ENCODE measurements at regions not wholly inside any gene's neighbourhood (a gene's known extent, or its start where the extent isn't known, plus 50 kb on each side); places are given as distances from the start of the nearest gene placed in this dataset.

DNA sequence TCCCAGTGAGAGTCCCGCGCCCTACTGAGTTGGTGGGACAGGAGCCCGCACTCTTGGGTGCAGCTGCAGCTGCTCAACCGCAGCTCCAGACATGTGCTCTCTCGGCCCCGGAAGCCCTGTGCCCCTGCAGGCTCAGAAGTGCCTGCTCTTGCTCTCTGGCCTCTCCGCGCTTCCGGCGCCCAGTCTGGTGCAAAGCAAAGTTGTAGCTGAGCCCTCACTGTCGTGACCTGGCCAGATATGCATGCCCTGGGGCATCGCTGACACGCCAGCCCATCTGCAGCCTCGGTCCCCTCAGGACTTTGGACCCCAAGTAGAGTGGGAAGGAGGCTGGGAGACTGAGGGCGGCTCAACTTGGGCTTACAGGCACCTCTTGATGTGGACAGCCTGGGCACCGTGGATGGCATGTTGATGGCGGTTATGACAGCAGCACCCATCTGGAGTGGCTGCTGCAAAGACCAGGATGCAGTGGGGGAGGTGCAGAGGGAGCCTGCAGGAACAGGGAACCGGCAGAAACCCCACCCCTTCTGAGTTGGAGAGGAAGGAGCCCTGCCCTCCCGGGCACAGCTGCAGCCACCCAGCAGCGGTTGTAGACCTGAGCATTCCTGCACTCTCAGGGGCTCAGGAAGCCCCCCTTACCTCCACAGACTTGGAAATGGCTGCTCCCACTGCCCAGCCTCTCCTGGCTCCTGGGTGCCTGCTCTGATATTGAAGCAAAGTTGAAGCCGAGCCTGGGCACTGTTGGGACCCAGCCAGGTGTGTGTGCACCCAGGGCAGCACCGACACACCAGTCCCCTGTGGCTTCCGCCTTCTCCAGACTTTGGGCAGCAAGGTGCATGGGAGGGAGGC lies 462.6 kb downstream of the TBC1D32 start:
- WGBS, 2 donors = 77 to 80% methylated on average over 13 to 23 of the region's 23 CpGs
- DNase-seq (ENCODE audit: low spot score in 2 of 2) = peak in 1 of 2 donors; percentile 76
- TF ChIP-seq, protein P1, sequence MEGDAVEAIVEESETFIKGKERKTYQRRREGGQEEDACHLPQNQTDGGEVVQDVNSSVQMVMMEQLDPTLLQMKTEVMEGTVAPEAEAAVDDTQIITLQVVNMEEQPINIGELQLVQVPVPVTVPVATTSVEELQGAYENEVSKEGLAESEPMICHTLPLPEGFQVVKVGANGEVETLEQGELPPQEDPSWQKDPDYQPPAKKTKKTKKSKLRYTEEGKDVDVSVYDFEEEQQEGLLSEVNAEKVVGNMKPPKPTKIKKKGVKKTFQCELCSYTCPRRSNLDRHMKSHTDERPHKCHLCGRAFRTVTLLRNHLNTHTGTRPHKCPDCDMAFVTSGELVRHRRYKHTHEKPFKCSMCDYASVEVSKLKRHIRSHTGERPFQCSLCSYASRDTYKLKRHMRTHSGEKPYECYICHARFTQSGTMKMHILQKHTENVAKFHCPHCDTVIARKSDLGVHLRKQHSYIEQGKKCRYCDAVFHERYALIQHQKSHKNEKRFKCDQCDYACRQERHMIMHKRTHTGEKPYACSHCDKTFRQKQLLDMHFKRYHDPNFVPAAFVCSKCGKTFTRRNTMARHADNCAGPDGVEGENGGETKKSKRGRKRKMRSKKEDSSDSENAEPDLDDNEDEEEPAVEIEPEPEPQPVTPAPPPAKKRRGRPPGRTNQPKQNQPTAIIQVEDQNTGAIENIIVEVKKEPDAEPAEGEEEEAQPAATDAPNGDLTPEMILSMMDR (IDR thresholded peaks at IDR 0.05) = no peak
- TF ChIP-seq POLR2A (IDR thresholded peaks at IDR 0.05) = no peak
- intact Hi-C loops (cut with DNase I; ENCODE audit: low total_unique reads) = no loop called here
- H3K4me3 ChIP-seq (ENCODE audit: low read depth, poor library complexity, severe bottlenecking) = no peak overlapping the region

DNA sequence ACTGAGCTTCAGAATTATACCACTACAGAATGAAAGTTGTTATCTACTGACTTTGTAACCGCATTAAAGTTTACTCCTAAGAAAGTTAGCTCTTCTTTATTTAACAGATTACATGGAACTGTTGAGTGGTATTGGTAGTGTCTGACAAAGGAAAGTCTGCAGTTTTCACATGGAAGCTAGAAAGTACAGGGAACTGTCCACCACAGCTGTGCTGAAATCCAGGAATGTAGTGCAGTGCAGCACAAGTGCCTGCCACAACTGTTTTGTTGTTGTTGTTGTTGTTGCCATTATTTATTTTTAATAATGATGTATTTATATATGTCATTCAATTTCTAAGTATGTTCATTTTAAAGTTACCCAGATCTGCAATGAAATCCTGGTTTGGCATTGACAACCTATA lies 464.9 kb downstream of the TBC1D32 start:
- no peak for DNase-seq (ENCODE audit: low spot score in 2 of 2)
- no peak overlapping the region for H3K4me3 ChIP-seq (ENCODE audit: low read depth, poor library complexity, severe bottlenecking)
- TF ChIP-seq, protein P1 (IDR thresholded peaks at IDR 0.05) = no peak
- no peak for TF ChIP-seq POLR2A (IDR thresholded peaks at IDR 0.05)
- intact Hi-C loops (cut with DNase I; ENCODE audit: low total_unique reads) = no loop called here
- WGBS, 2 donors = 71 to 89% methylated on average over 1 of the region's 1 CpG

DNA sequence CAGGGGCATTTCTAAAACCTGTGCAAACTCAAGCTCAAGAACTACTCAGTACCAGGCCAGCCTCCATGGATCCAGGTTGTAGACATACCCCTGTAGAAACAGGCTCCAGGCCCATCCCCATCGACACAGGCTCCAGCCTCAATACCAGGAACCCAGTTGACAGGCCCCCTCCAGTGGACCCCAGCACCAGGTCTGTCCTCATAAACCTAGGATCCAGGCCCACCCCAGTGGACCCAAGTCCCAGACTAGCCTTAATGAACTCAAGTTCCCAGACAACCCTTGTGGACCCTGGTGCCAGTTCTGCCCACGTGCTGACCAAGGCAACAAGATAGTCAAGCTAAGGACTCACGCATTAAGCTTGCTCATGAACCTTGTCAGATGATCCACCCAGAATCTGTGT lies 476.9 kb downstream of the TBC1D32 start:
- WGBS, 2 donors = 62 to 93% methylated on average over 3 of the region's 3 CpGs
- H3K4me3 ChIP-seq (ENCODE audit: low read depth, poor library complexity, severe bottlenecking) = no peak overlapping the region
- no peak for DNase-seq (ENCODE audit: low spot score in 2 of 2)
- intact Hi-C loops (cut with DNase I; ENCODE audit: low total_unique reads) = no loop called here
- TF ChIP-seq, protein P1 (IDR thresholded peaks at IDR 0.05) = no peak
- TF ChIP-seq POLR2A (IDR thresholded peaks at IDR 0.05) = no peak

DNA sequence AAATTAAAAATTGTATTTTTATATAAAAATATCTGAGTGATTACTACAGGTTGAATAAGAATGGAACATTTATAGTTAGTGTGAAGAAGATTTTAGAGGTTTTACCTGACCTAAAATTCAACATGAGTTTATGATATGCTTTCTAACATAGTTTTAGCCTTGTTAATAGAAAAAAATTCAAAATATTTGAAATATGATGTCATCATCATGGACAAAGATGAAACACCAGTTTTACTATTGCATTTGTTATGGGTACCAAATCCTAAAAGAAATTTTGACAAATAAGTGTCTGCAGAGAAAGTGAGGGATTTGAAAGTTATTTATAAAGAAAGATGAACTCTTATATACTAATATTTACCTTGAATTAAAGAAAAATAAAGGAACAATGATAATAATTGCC lies 479.7 kb downstream of the TBC1D32 start:
- intact Hi-C loops (cut with DNase I; ENCODE audit: low total_unique reads) = no loop called here
- no peak for TF ChIP-seq POLR2A (IDR thresholded peaks at IDR 0.05)
- TF ChIP-seq, protein P1 (IDR thresholded peaks at IDR 0.05) = no peak
- H3K4me3 ChIP-seq (ENCODE audit: low read depth, poor library complexity, severe bottlenecking) = no peak overlapping the region
- DNase-seq (ENCODE audit: low spot score in 2 of 2) = no peak

DNA sequence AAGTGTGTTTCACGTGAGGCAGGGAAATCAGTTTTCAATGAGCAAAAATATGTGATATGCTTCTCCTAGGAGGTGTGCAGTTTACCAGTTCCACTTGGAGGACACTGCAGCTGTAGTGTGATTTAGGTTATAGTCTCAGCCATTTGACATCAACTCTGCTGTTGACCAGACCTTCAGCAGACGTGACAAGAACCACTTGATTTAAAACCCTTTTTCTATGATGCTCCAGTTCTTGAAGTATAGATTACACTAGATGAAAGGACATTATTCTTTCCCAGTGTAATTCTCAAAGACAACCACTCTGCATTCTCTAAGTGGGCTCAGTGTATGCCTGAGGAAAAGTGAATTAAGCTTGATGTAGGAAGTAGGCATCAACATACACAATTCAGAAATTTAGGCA lies 480.8 kb downstream of the TBC1D32 start:
- no peak for TF ChIP-seq POLR2A (IDR thresholded peaks at IDR 0.05)
- TF ChIP-seq, protein P1 (IDR thresholded peaks at IDR 0.05) = no peak
- no peak for DNase-seq (ENCODE audit: low spot score in 2 of 2)
- WGBS, 2 donors = 14 to 51% methylated on average over 2 of the region's 2 CpGs

More for the DNA sequence above, 480.8 kb downstream of the TBC1D32 start:
- intact Hi-C loops (cut with DNase I; ENCODE audit: low total_unique reads) = no loop called here
- no peak overlapping the region for H3K4me3 ChIP-seq (ENCODE audit: low read depth, poor library complexity, severe bottlenecking)

All from lower leg skin (tissue), 4 donors.